HepG2 (cell line): ENCODE measurements at regions not wholly inside any gene's neighbourhood (a gene's known extent, or its start where the extent isn't known, plus 50 kb on each side); places are given as distances from the start of the nearest gene placed in this dataset.

ENCODE experiments used
- ATAC-seq: fragments of 200-7000 bp; cut with Tn5 transposase; 3 replicates; pipeline ENCODE4 v1.9.1; 2020; ENCODE audit warnings: mild to moderate bottlenecking, moderate library complexity
- BruUV-seq: library from RNA; stranded (reverse); fragments of 400-500 nt; replicated peaks from 2 replicates; lab custom pipeline; 2021; lab: Mats Ljungman, UMichigan
- CTCF ChIA-PET: fragments of 300-600 bp; formaldehyde crosslinking; extraction: SDS; loops from one replicate; lab custom pipeline; 2021; ENCODE audit warnings: low total read pairs, inconsistent platforms, low intra/inter-chr PET ratio; lab: Yijun Ruan, JAX
- POLR2A ChIA-PET: fragments of 350-600 bp; sonication (Branson Sonifier 250); formaldehyde crosslinking; loops from one replicate; lab custom pipeline; 2020; ENCODE audit warnings: antibody characterized with exemption, inconsistent platforms; lab: Yijun Ruan, JAX
- DNase-seq: peaks from one replicate; pipeline ENCODE4 v3.0.0-alpha.2; 2015; ENCODE audit warnings: low spot score
- FAIRE-seq: peaks from 3 replicates; lab custom pipeline; 2011; peaks lifted over from hg19 to GRCh38; lab: Jason Lieb, UNC
- H2AFZ ChIP-seq: one replicate; pipeline ENCODE4 v1.6.1; 2011; ENCODE audit warnings: low read length, inconsistent platforms
- H3K27ac ChIP-seq: fragments of 300-600 bp; 3 replicates; pipeline ENCODE4 v1.8.0; 2011; ENCODE audit warnings: mixed run types, mild to moderate bottlenecking, mixed read lengths, low read length, inconsistent platforms; ENCODE audit not compliant: insufficient read depth; ENCODE audit errors: extremely low read length
- H3K27me3 ChIP-seq, 2 experiments: fragments of 200-600 bp in 1 of 2; 2 replicates in 1 of 2; 3 replicates in 1 of 2; pipeline versions ENCODE4 v1.6.0 to v1.8.0; 2011; ENCODE audit warnings: low read length in 2 of 2, mild to moderate bottlenecking in 2 of 2, moderate library complexity in 2 of 2, inconsistent platforms in 1 of 2; ENCODE audit not compliant: insufficient read depth in 2 of 2, control insufficient read depth in 1 of 2
- H3K36me3 ChIP-seq, 2 experiments: fragments of 200-600 bp in 1 of 2; replicated peaks in 1 of 2; 2 replicates in 1 of 2; 3 replicates in 1 of 2; pipeline versions ENCODE4 v1.5.1 to v1.8.0; 2011; ENCODE audit warnings: low read length in 2 of 2, inconsistent platforms in 1 of 2; ENCODE audit not compliant: insufficient read depth in 2 of 2, control insufficient read depth in 1 of 2
- H3K4me1 ChIP-seq: 2 replicates; pipeline ENCODE4 v1.5.1; 2012; ENCODE audit warnings: low read length, inconsistent platforms; ENCODE audit not compliant: insufficient read depth
- H3K4me2 ChIP-seq: 2 replicates; pipeline ENCODE4 v1.6.0; 2011; ENCODE audit warnings: low read depth, low read length, inconsistent platforms
- H3K4me3 ChIP-seq, 3 experiments: fragments of 200-600 bp in 1 of 3; sonication (generic), shearing (Covaris generic) in 1 of 3; replicated peaks in 1 of 3; 2 replicates each; pipeline ENCODE4 v1.5.1; 2011 to 2016; ENCODE audit warnings: low read length in 3 of 3, inconsistent platforms in 2 of 3, low read depth in 2 of 3, mild to moderate bottlenecking in 2 of 3, control low read depth in 1 of 3, mixed read lengths in 1 of 3; ENCODE audit not compliant: insufficient read depth in 1 of 3
- H3K79me2 ChIP-seq: one replicate; pipeline ENCODE4 v1.6.1; 2011; ENCODE audit warnings: low read length, inconsistent platforms; ENCODE audit not compliant: insufficient read depth
- H3K9ac ChIP-seq: 2 replicates; pipeline ENCODE4 v1.6.0; 2011; ENCODE audit warnings: mild to moderate bottlenecking, low read depth, low read length, inconsistent platforms; ENCODE audit not compliant: insufficient read depth
- H3K9me3 ChIP-seq: 2 replicates; pipeline ENCODE4 v1.5.1; 2012; ENCODE audit warnings: mild to moderate bottlenecking, low read length
- H4K20me1 ChIP-seq: 2 replicates; pipeline ENCODE4 v1.6.0; 2011; ENCODE audit warnings: inconsistent platforms, mild to moderate bottlenecking, low read length, moderate library complexity; ENCODE audit not compliant: insufficient read depth
- CEBPG ChIP-seq: IDR thresholded peaks from 2 replicates; pipeline ENCODE4 v1.6.1; 2016
- HDAC6 ChIP-seq: fragments of 200-600 bp; sonication (generic); IDR thresholded peaks from 2 replicates; pipeline ENCODE4 v1.7.0; 2017; ENCODE audit warnings: mild to moderate bottlenecking, antibody characterized with exemption, low read length, low read depth
- PRMT3 ChIP-seq: sonication (generic); formaldehyde crosslinking; IDR thresholded peaks from 2 replicates; pipeline ENCODE4 v1.8.1; 2022; ENCODE audit warnings: low read depth, mild to moderate bottlenecking, moderate library complexity, missing genetic modification reagents, borderline replicate concordance
- RXRA ChIP-seq: sonication (generic); formaldehyde crosslinking; IDR thresholded peaks from 2 replicates; pipeline ENCODE4 v1.5.1; 2020; ENCODE audit warnings: missing genetic modification reagents
- SETDB1 ChIP-seq: sonication (generic); formaldehyde crosslinking; IDR thresholded peaks from 2 replicates; pipeline ENCODE4 v1.5.1; 2020; ENCODE audit warnings: missing genetic modification reagents, mild to moderate bottlenecking, borderline replicate concordance
- ZBTB8A ChIP-seq: sonication (generic); formaldehyde crosslinking; IDR thresholded peaks from 2 replicates; pipeline ENCODE4 v1.4.0; 2020; ENCODE audit warnings: mild to moderate bottlenecking, low read depth, missing genetic modification reagents, borderline replicate concordance
- ZNF496 ChIP-seq: sonication (generic); formaldehyde crosslinking; IDR thresholded peaks from 2 replicates; pipeline ENCODE4 v1.8.1; 2023; ENCODE audit warnings: mild to moderate bottlenecking, moderate library complexity, missing genetic modification reagents; ENCODE audit not compliant: insufficient replicate concordance
- WGBS: methylation state at CpG from one replicate; pipeline ENCODE4 v1.1.6; 2017; ENCODE audit warnings: low lambda C conversion rate; 5-methylcytosine and 5-hydroxymethylcytosine counted together
- in situ Hi-C: cut with HindIII; loops from 2 replicates; pipeline ENCODE4 v1.10.0; 2017; ENCODE audit warnings: low pct_unique_long_range_greater_than_20kb; ENCODE audit not compliant: extremely low pct_ligation_motif_present
- intact Hi-C: fragments of 100-400 bp; cut with micrococcal nuclease; formaldehyde crosslinking; loops from one replicate; pipeline ENCODE4 v1.10.0; 2022; ENCODE audit not compliant: unreplicated experiment
- TF ChIP-seq, protein P1 (sequence below): sonication (generic); formaldehyde crosslinking; IDR thresholded peaks from 2 replicates; pipeline ENCODE4 v1.8.0; 2022; ENCODE audit warnings: mild to moderate bottlenecking, missing genetic modification reagents
- TF ChIP-seq, protein P2 (sequence below), 2 experiments: sonication (generic) in 1 of 2; formaldehyde crosslinking in 1 of 2; IDR thresholded peaks; 2 replicates each; pipeline versions ENCODE4 v1.4.0 to v1.6.1; 2018 to 2020; ENCODE audit warnings: missing genetic modification reagents in 2 of 2, borderline replicate concordance in 1 of 2, low read depth in 1 of 2, mild to moderate bottlenecking in 1 of 2, missing biosample characterization in 1 of 2
- TF ChIP-seq, protein P3 (sequence below): sonication (generic); formaldehyde crosslinking; IDR thresholded peaks from 2 replicates; pipeline ENCODE4 v1.8.0; 2022; ENCODE audit warnings: missing genetic modification reagents, low read depth, mild to moderate bottlenecking, borderline replicate concordance

DNA sequence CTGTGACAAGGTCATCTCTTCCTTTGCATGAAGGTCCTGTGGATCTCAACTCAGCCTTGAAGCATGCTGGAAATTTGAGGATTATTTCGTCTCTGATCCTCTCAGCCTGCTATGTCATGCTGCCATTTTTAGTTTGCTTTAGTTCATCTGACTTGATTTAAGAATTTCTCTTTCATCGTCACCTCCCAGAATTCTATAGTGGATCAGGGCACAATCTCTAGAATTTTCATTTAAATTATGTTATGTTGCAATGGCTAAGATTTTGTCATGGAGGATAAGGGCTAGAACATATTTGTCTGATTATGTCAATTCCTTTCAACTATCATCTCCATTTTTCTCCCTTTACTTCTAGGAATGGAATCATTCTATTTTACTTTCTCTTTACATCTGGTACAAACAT is 98.8 kb downstream of the PCDH10 start:
- ChIA-PET POLR2A (no interaction called here), CTCF (no interaction called here)
- Histone ChIP-seq H3K9me3 (no peaks in the 10 kb centered on the region), H3K4me1 (no peaks in the 10 kb centered on the region), H4K20me1 (no peaks in the 10 kb centered on the region), H3K4me3 (no peak overlapping the region), H3K4me2 (no peak overlapping the region), H3K27me3 (no peaks in the 10 kb centered on the region), H2AFZ (no peak overlapping the region), H3K36me3 (no peaks in the 10 kb centered on the region), H3K27ac (no peak overlapping the region), H3K79me2 (no peaks in the 10 kb centered on the region), H3K9ac (no peak overlapping the region)
- in situ Hi-C loops = no loop called here
- FAIRE-seq (no peak), ATAC-seq (no peak), DNase-seq (no peak)
- intact Hi-C loops = no loop called here
- BruUV-seq = no TSS peak
- 20% methylated on average over 2 of the region's 2 CpGs for WGBS
- TF ChIP-seq, protein P1, sequence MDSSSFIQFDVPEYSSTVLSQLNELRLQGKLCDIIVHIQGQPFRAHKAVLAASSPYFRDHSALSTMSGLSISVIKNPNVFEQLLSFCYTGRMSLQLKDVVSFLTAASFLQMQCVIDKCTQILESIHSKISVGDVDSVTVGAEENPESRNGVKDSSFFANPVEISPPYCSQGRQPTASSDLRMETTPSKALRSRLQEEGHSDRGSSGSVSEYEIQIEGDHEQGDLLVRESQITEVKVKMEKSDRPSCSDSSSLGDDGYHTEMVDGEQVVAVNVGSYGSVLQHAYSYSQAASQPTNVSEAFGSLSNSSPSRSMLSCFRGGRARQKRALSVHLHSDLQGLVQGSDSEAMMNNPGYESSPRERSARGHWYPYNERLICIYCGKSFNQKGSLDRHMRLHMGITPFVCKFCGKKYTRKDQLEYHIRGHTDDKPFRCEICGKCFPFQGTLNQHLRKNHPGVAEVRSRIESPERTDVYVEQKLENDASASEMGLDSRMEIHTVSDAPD (CRISPR knock-in tag) = no peak
- TF ChIP-seq HDAC6 = no peak
- TF ChIP-seq SETDB1 (CRISPR knock-in tag) = no peak
- TF ChIP-seq ZBTB8A (CRISPR knock-in tag) = no peak
- no peak for TF ChIP-seq PRMT3 (CRISPR knock-in tag)
- no peak for TF ChIP-seq ZNF496
- TF ChIP-seq, protein P2, sequence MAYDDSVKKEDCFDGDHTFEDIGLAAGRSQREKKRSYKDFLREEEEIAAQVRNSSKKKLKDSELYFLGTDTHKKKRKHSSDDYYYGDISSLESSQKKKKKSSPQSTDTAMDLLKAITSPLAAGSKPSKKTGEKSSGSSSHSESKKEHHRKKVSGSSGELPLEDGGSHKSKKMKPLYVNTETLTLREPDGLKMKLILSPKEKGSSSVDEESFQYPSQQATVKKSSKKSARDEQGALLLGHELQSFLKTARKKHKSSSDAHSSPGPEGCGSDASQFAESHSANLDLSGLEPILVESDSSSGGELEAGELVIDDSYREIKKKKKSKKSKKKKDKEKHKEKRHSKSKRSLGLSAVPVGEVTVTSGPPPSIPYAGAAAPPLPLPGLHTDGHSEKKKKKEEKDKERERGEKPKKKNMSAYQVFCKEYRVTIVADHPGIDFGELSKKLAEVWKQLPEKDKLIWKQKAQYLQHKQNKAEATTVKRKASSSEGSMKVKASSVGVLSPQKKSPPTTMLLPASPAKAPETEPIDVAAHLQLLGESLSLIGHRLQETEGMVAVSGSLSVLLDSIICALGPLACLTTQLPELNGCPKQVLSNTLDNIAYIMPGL (CRISPR knock-in tag; IDR thresholded peaks at IDR 0.05; ENCODE audit: borderline replicate concordance in 1 of 2, low read depth in 1 of 2) = no peak
- TF ChIP-seq, protein P3, sequence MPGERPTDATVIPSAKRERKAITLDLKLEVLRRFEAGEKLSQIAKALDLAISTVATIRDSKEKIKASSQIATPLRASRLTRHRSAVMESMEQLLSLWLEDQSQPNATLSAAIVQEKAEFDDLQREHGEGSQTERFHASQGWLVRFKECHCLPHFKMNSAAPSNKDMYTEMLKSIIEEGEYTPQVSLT (CRISPR knock-in tag) = no peak
- no peak for TF ChIP-seq RXRA (CRISPR knock-in tag)
- TF ChIP-seq CEBPG (CRISPR knock-in tag) = no peak
